BLaER1 (cell line): ENCODE measurements at regions not wholly inside any gene's neighbourhood (a gene's known extent, or its start where the extent isn't known, plus 50 kb on each side); places are given as distances from the start of the nearest gene placed in this dataset.

ENCODE experiments used
- H3K27ac ChIP-seq: shearing (Covaris generic); formaldehyde crosslinking; 2 replicates; pipeline ENCODE4 v1.8.1; 2022
- H3K27me3 ChIP-seq: shearing (Covaris generic); formaldehyde crosslinking; 2 replicates; pipeline ENCODE4 v1.8.1; 2022
- H3K36me3 ChIP-seq: shearing (Covaris generic); formaldehyde crosslinking; 2 replicates; pipeline ENCODE4 v1.8.1; 2022
- H3K4me1 ChIP-seq: shearing (Covaris generic); formaldehyde crosslinking; 2 replicates; pipeline ENCODE4 v1.8.1; 2022
- H3K4me2 ChIP-seq: shearing (Covaris generic); formaldehyde crosslinking; 2 replicates; pipeline ENCODE4 v1.8.1; 2022
- H3K4me3 ChIP-seq: shearing (Covaris generic); formaldehyde crosslinking; 2 replicates; pipeline ENCODE4 v1.8.1; 2022
- H3K9ac ChIP-seq: shearing (Covaris generic); formaldehyde crosslinking; 2 replicates; pipeline ENCODE4 v1.8.1; 2022
- H3K9me3 ChIP-seq: shearing (Covaris generic); formaldehyde crosslinking; 2 replicates; pipeline ENCODE4 v1.8.1; 2022
- H4K20me1 ChIP-seq: shearing (Covaris generic); formaldehyde crosslinking; 2 replicates; pipeline ENCODE4 v1.8.1; 2022
- Cebpa-rat ChIP-seq: shearing (Covaris generic); IDR thresholded peaks from 2 replicates; pipeline ENCODE4 v1.8.1; 2022

DNA sequence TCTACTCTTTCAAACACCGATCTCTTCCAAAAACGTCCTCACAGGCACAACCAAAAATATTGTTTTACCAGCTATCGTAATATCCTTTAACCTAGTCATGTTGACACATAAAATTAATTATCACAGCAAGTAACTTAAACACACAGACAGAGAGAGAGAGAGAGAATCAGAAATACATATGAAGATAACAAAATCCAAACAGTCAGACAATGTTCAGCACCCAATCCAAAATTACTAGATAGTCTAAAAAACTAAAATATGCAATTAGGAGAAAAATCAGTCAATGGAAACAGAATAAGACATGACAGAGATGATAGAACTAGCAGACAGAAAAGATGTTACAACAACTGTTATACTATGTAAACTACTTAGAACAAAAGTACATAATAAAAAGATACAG is 537.7 kb downstream of the LMO4 start:
- H3K4me1 ChIP-seq: peaks cover 11% of the 10 kb centered on the region; the same call in 1 of the 2 replicates
- TF ChIP-seq Cebpa-rat: no peak
- no peaks in the 10 kb centered on the region for H3K36me3 ChIP-seq
- H3K27ac ChIP-seq: no peak overlapping the region
- H3K9me3 ChIP-seq: peaks cover 6% of the 10 kb centered on the region
- H3K4me3 ChIP-seq: no peak overlapping the region
- H3K9ac ChIP-seq: no peak overlapping the region
- H3K4me2 ChIP-seq: no peak overlapping the region
- H4K20me1 ChIP-seq: no peaks in the 10 kb centered on the region
- H3K27me3 ChIP-seq: no peaks in the 10 kb centered on the region

DNA sequence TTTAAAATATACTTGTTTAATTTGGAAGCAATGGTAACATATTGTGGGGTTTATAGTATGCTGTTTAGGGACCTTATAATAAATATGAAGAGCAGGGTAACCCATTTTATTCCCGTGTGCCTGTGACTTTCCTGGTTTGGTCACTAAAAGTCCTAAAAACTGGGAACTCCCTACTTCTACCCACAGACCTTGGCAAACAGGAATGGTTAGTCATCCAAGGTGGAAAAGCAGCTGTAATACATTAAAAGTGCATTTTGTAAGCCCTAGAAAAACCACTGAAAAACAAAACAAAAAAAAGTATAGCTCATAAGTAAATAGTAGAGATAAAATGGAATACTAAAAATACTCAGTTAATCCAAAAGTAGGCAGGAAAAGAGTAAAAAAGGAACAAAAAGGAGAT is 538.9 kb downstream of the LMO4 start:
- H3K4me2 ChIP-seq: no peak overlapping the region
- H3K4me3 ChIP-seq: no peak overlapping the region
- no peaks in the 10 kb centered on the region for H4K20me1 ChIP-seq
- no peak for TF ChIP-seq Cebpa-rat
- no peak overlapping the region for H3K9ac ChIP-seq
- peaks cover 11% of the 10 kb centered on the region; the same call in 1 of the 2 replicates for H3K4me1 ChIP-seq
- no peak overlapping the region for H3K27ac ChIP-seq
- H3K9me3 ChIP-seq: peaks cover 6% of the 10 kb centered on the region
- no peaks in the 10 kb centered on the region for H3K36me3 ChIP-seq
- H3K27me3 ChIP-seq: no peaks in the 10 kb centered on the region

GRCh38 chr1:87869567-87869966 is 540.9 kb downstream of the LMO4 start:
- no peaks in the 10 kb centered on the region for H3K27me3 ChIP-seq
- no peak overlapping the region for H3K4me2 ChIP-seq
- no peak overlapping the region for H3K27ac ChIP-seq
- H3K9me3 ChIP-seq: peaks cover 6% of the 10 kb centered on the region
- H3K4me3 ChIP-seq: no peak overlapping the region
- H3K36me3 ChIP-seq: no peaks in the 10 kb centered on the region
- peaks cover 6% of the 10 kb centered on the region; the same call in 1 of the 2 replicates for H3K4me1 ChIP-seq
- H4K20me1 ChIP-seq: no peaks in the 10 kb centered on the region
- no peak for TF ChIP-seq Cebpa-rat
- H3K9ac ChIP-seq: no peak overlapping the region

GRCh38 chr1:87872189-87872588 is 543.5 kb downstream of the LMO4 start:
- no peak overlapping the region for H3K4me3 ChIP-seq
- H3K9ac ChIP-seq: no peak overlapping the region
- H4K20me1 ChIP-seq: no peaks in the 10 kb centered on the region
- H3K36me3 ChIP-seq: no peaks in the 10 kb centered on the region
- TF ChIP-seq Cebpa-rat: no peak
- H3K27me3 ChIP-seq: no peaks in the 10 kb centered on the region
- H3K27ac ChIP-seq: no peak overlapping the region
- H3K4me1 ChIP-seq: no peaks in the 10 kb centered on the region
- no peaks in the 10 kb centered on the region for H3K9me3 ChIP-seq
- peak overlapping the region; percentile 3; the same call in 1 of the 2 replicates for H3K4me2 ChIP-seq

- H3K36me3 ChIP-seq: no peaks in the 10 kb centered on the region
- H3K4me2 ChIP-seq: no peak overlapping the region
- no peak for TF ChIP-seq Cebpa-rat
- H4K20me1 ChIP-seq: no peaks in the 10 kb centered on the region
- H3K9ac ChIP-seq: no peak overlapping the region
- H3K4me1 ChIP-seq: no peaks in the 10 kb centered on the region
- no peaks in the 10 kb centered on the region for H3K27me3 ChIP-seq
- no peaks in the 10 kb centered on the region for H3K9me3 ChIP-seq
- no peak overlapping the region for H3K27ac ChIP-seq
- H3K4me3 ChIP-seq: no peak overlapping the region
Observed at GRCh38 chr1:87872692-87873091, 544.0 kb downstream of the LMO4 start.

- no peaks in the 10 kb centered on the region for H3K4me1 ChIP-seq
- H3K4me2 ChIP-seq: no peak overlapping the region
- H3K27me3 ChIP-seq: no peaks in the 10 kb centered on the region
- H3K4me3 ChIP-seq: no peak overlapping the region
- no peak for TF ChIP-seq Cebpa-rat
- H3K9ac ChIP-seq: no peak overlapping the region
- no peaks in the 10 kb centered on the region for H4K20me1 ChIP-seq
- no peaks in the 10 kb centered on the region for H3K36me3 ChIP-seq
- no peak overlapping the region for H3K27ac ChIP-seq
- H3K9me3 ChIP-seq: no peaks in the 10 kb centered on the region
Observed at GRCh38 chr1:87878873-87879272, 550.2 kb downstream of the LMO4 start.

GRCh38 chr1:87880098-87880760 is 551.5 kb downstream of the LMO4 start:
- no peak overlapping the region for H3K4me2 ChIP-seq
- no peak for TF ChIP-seq Cebpa-rat
- no peaks in the 10 kb centered on the region for H3K9me3 ChIP-seq
- H3K4me1 ChIP-seq: no peaks in the 10 kb centered on the region
- H3K9ac ChIP-seq: no peak overlapping the region
- no peak overlapping the region for H3K27ac ChIP-seq
- no peaks in the 10 kb centered on the region for H3K27me3 ChIP-seq
- no peaks in the 10 kb centered on the region for H4K20me1 ChIP-seq
- no peak overlapping the region for H3K4me3 ChIP-seq
- H3K36me3 ChIP-seq: no peaks in the 10 kb centered on the region

GRCh38 chr1:87880764-87881163 is 552.1 kb downstream of the LMO4 start:
- H3K27ac ChIP-seq: no peak overlapping the region
- H4K20me1 ChIP-seq: no peaks in the 10 kb centered on the region
- H3K4me1 ChIP-seq: no peaks in the 10 kb centered on the region
- TF ChIP-seq Cebpa-rat: no peak
- H3K36me3 ChIP-seq: no peaks in the 10 kb centered on the region
- H3K9ac ChIP-seq: no peak overlapping the region
- H3K4me3 ChIP-seq: no peak overlapping the region
- no peaks in the 10 kb centered on the region for H3K27me3 ChIP-seq
- no peaks in the 10 kb centered on the region for H3K9me3 ChIP-seq
- H3K4me2 ChIP-seq: no peak overlapping the region

DNA sequence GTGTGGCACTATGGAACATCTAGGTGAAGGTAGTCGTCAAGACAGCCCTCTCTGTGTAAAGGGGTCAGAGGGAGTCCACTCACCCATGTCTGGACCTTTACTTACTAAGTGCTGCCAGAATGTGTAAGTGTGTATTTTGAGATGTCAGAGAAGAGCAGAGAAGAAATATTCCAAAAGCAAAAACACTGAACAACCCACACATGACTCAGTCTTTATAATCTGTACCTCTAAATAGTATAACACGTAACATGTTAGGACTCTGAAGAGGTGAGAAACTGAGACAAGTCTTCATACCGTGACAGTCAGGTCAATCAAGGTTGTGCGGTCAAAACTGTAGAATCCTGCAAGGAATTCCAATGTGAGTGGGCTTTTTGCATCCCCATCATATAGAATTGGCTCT is 555.2 kb downstream of the LMO4 start:
- no peaks in the 10 kb centered on the region for H4K20me1 ChIP-seq
- no peak overlapping the region for H3K27ac ChIP-seq
- no peaks in the 10 kb centered on the region for H3K36me3 ChIP-seq
- H3K4me1 ChIP-seq: no peaks in the 10 kb centered on the region
- no peak for TF ChIP-seq Cebpa-rat
- H3K4me2 ChIP-seq: no peak overlapping the region
- no peaks in the 10 kb centered on the region for H3K27me3 ChIP-seq
- H3K9me3 ChIP-seq: no peaks in the 10 kb centered on the region
- no peak overlapping the region for H3K9ac ChIP-seq
- no peak overlapping the region for H3K4me3 ChIP-seq

DNA sequence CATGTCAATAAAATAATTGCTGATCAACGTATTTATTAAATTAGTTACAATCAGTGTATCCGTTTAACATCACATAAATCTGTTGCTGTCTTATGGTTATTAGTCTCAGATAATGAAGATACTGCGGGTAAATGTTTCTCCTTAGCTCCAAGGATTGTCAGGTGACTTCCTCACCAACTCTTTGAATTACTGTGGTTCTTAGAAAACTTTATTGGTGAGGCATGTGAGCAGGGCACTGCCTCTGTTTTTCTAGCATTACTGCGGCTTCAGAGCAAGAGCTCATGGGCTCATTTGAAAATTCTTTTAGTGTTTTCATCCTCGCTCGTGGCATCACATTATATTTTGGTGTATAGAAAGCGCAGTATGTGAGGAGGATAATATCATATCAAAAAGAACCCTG is 555.9 kb downstream of the LMO4 start:
- TF ChIP-seq Cebpa-rat: no peak

More for the DNA sequence above, 555.9 kb downstream of the LMO4 start:
- Histone ChIP-seq H3K27me3 (no peaks in the 10 kb centered on the region), H3K9ac (no peak overlapping the region), H3K4me2 (no peak overlapping the region), H3K4me3 (no peak overlapping the region), H3K4me1 (no peaks in the 10 kb centered on the region), H4K20me1 (no peaks in the 10 kb centered on the region), H3K36me3 (no peaks in the 10 kb centered on the region), H3K27ac (no peak overlapping the region), H3K9me3 (no peaks in the 10 kb centered on the region)
